Fibroblast of lung (primary cell): ENCODE measurements at regions not wholly inside any gene's neighbourhood (a gene's known extent, or its start where the extent isn't known, plus 50 kb on each side); places are given as distances from the start of the nearest gene placed in this dataset.
"Not testable (repeated sequence)": the region's sequence is repeated elsewhere in the genome, so short reads cannot be mapped to it uniquely, and the experiment has no call there.

Source experiments
- CTCF ChIP-seq, 2 donors: IDR thresholded peaks in 1 of 2; conservative IDR thresholded peaks in 1 of 2; 1 replicate in 1 of 2; 2 replicates in 1 of 2; pipeline ENCODE4 v1.5.1; 2011 to 2012; ENCODE audit warnings: low read length in 2 of 2, control low read depth in 1 of 2, inconsistent platforms in 1 of 2, low read depth in 1 of 2, mild to moderate bottlenecking in 1 of 2
- EZH2 ChIP-seq: IDR thresholded peaks from 2 replicates; pipeline ENCODE4 v1.5.1; 2012; ENCODE audit warnings: low read length, control low read depth, mild to moderate bottlenecking; ENCODE audit errors: missing control alignments

- not testable (repeated sequence) for TF ChIP-seq CTCF (conservative IDR thresholded peaks at IDR 0.05 in 1 of 2, IDR thresholded peaks at IDR 0.05 in 1 of 2; ENCODE audit: low read depth in 1 of 2, low read length in 2 of 2); EZH2
These were observed 66.7 kb upstream of the USP9X start for GRCh38 chrX:41018391-41019040.
